Brain pericyte (primary cell): ENCODE measurements at regions not wholly inside any gene's neighbourhood (a gene's known extent, or its start where the extent isn't known, plus 50 kb on each side); places are given as distances from the start of the nearest gene placed in this dataset.

ENCODE experiments used
- DNase-seq: peaks from one replicate; pipeline ENCODE4 v3.0.0-alpha.2; 2012; ENCODE audit warnings: low read depth, low spot score

- DNase-seq = no peak
These were observed 83.8 kb upstream of the FNDC3B start for GRCh38 chr3:171955598-171955997.

DNA sequence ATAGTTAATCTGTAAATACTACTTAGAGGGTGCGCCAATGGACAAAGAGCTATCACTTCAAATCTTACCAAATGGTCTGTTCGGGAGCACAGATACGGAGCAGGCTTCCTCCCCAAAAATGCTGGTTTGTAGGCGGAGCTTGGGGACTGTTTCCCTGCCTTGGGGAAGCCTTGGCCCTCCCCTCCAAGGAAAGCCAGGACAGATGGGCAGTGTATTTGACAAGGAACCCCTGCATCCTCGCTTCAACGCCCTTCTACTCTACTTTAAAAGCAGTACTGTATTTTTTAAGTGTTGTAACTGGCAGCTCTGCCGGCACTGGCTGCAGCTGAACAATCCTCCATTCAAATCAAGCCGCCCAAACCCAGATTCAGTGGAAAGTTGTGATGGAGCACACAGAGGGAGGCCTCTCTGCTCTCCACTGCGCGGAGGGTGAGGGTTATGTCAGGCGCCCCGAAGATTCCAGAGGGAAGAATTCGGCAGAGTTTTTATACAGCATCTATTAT lies 83.1 kb upstream of the FNDC3B start:
- no peak for DNase-seq

DNA sequence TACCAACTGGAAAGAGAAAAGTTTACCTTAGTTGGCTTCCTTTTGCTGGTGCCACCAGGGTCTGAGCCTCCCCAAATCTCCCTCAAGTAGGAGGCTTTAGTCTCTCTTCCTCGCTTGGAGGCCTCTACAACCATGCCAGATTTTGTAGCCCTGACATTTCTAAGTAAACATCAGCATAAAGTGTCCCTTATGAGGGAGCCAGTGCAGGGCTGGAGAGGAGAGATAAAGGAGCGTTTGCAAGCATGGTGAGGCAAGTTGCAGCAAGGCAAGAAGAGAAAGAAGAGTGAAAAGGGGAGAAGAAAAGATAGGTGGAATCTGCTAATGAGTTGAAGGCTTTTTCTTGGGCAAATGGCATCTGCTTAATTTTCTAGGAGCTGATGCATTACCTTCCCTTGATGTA lies 82.7 kb upstream of the FNDC3B start:
- no peak for DNase-seq

DNA sequence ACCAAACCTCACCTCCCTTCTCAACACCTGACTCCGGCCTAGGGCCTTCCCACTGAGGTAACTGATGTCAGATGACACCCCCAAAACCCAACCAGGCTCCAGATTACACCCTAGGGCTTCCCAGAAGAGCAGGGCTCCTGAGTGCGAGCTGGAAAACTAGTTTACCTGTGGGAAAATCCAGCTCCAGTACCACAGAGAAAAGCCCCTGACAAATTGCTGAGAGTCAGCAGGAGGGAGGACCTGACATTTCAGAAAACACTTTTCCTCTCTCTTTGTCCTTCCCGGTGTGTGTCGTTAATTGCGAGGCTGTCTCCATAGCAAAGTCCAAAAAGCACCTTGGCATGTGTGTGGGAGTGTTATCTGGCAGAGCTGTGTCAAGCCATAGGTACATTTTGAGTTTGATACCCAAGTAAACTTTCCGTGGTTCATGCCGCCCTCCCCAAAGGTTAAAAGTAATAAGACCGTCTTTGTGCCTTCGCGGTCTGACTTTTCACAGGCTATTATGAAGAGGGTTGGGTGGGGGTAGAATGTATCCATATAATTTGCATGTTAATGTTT lies 79.8 kb upstream of the FNDC3B start:
- no peak for DNase-seq

GRCh38 chr3:171960159-171960558 lies 79.2 kb upstream of the FNDC3B start:
- no peak for DNase-seq

DNA sequence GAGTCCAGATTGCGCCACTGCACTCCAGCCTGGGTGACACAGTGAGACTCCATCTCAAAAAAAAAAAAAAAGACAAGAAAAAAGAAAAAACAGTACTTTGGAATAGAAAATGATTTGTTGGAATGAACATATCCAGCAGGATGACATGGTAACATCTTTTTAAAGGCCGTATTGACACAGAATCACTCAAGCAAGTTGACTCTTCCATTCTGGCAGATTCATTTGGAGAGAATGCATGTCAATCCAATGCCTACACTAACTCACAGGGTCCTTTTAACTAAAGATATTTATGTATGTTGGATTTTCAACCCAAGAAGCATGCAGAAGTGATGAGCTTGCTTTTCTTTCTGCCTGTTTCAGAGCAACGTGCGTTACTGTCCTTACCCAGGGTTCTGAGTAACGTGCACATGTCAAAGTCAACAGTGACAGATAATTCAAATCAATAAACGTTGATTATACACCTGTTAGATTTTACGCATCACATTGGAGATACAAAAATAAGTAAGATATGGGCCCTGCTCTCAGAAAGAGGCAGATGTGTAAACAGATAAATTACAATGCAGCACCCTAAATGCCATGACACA lies 77.1 kb upstream of the FNDC3B start:
- no peak for DNase-seq

DNA sequence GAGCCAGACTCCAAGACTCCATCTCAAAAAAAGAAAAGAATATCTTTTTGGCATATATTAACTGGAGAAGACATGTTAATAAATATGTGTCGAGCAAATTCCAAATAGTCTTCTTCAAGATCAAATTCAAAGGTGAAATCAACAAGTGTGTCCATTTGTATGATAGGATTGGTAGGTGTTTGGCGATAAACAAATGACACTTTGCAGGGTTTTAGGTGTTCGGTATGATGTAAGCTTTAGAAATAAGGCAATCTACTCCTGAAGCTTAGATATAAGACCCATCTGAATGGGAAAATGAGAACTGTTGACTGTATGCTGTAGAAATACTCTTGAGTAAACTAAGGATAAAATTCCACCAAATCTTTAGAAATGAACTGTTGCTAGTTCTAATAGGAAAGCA lies 75.8 kb upstream of the FNDC3B start:
- DNase-seq = no peak

DNA sequence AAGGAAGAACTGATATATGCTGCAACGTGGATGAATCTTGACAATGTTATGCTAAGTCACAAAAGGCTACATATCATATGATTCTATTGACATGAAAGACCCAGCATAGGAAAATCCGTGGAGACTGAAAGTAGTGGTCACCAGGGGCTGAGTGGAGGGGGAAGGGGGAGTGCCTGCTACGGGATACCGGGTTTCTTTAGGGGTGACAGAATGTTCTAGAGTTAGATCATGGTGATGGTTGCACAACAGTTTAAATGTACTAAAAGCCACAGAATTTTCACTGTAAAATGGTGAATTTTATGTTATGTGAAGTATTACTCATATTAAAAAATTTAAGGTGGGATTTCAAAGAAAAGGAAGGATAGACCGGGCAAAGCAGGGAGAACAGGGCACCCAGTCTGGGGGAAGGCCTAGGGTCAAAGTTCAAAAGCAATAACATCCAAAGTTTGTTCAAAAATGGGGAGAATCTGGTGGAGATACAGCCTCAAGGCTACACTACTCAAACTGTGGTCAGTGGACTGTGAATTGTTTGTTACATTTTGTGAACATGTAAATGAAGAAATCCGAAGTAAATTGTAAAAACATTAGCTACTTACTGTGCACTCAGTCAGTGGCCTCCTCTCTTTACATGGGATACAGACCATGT lies 74.2 kb upstream of the FNDC3B start:
- DNase-seq = no peak

GRCh38 chr3:171966533-171967136 lies 72.7 kb upstream of the FNDC3B start:
- no peak for DNase-seq

DNA sequence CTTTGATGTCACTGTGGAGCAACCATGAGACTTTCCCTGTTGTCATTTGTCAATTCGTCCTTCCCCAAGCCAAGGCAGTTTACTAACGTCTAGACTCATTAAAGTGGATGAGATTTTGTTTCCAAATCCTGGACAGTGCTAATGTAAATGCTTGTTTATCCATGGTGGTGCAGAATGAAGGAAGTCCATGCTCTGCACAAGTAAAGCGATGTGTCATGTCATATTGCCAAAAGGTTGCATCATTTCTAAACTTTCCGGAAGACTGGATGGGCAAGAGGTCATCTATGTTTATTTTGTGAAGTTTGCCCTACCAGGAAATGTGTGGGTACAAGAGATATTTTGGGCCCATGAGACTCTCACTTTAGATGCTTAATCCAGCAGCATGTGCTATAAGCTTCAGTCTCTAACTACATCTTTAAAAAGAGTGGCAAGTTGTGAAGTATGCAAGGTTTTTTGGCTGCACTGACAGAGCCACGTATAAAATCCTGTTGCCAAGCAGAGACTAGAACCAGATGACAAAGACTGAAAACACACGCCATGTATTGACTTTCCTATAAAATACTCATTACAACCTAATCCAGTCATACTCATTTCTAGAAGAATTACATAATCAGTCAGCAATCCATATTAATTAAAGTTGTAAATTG lies 72.1 kb upstream of the FNDC3B start:
- DNase-seq = peak; percentile 18

- DNase-seq = no peak
These were observed 71.3 kb upstream of the FNDC3B start for GRCh38 chr3:171967932-171968678.

- DNase-seq = no peak
These were observed 69.0 kb upstream of the FNDC3B start for GRCh38 chr3:171970301-171970788.

DNA sequence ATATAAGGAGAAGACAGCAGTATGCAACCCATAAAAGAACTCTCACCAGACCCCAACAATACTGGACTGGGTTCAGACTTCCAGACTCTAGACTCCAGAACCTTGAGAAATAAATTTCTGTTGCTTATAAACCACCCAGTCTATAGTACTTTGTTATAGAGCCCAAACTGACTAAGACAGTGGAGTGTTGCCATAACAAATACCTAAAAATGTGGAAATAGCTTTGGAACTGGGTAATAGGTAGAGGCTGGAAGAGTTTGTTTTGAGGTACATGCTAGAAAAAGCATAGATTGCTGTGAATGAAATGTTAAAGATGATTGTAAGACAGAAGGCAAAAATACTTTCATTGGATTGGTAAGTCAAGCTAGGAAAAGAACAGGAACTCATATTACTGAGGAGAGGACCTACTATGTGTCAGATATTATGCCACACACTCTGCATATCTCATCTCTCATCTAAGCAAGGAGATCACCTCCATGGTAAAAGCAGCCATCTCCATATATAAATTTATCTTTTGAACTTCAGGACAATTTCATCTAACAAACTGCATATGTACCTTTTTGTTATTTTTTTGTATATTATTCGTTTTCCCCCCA lies 67.4 kb upstream of the FNDC3B start:
- DNase-seq = no peak

DNA sequence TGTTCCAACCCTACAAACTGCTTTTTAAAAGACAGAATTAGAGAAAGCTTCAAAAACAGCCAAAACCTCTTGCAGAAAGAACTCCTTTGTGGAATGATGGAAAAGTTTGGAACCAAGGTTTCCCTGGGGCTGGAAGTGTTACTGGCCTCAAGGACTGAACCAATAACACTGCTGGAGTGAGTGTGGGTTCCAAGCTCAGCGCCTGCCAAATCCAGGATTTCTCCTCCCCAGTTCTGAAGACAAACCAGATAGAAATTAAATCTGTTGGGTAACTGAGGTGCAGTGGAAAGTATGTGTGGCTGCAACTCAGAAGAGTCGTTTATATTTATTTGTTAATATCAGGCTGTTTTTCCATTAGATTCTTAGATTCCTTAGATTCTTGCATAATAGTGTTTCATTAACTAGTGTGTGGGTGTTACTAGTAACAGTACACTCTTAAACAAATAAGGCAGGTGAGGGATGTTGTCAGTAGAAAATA lies 66.5 kb upstream of the FNDC3B start:
- DNase-seq = no peak

- no peak for DNase-seq
These were observed 64.2 kb upstream of the FNDC3B start for GRCh38 chr3:171974986-171975837.

- DNase-seq = no peak
These were observed 62.9 kb upstream of the FNDC3B start for GRCh38 chr3:171976526-171976925.

DNA sequence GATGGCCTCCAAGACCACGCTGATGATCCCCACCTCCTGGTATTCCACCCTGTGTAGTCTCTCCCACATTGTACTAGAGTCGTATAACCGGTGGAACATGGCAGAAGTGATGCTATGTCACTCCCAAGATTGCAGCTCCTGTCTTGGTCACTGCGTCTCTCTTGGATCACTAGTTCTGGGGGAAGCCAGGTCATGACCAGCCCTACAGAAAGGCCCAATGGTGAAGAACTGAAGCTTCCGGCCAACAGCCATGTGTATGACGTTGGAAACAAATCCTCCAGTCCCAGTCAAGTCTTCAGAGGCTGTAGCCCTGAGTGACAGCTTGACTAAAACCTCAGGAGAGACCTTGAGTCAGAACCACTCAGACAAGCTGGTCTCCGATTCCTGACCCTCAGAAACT lies 61.9 kb upstream of the FNDC3B start:
- DNase-seq = no peak

DNA sequence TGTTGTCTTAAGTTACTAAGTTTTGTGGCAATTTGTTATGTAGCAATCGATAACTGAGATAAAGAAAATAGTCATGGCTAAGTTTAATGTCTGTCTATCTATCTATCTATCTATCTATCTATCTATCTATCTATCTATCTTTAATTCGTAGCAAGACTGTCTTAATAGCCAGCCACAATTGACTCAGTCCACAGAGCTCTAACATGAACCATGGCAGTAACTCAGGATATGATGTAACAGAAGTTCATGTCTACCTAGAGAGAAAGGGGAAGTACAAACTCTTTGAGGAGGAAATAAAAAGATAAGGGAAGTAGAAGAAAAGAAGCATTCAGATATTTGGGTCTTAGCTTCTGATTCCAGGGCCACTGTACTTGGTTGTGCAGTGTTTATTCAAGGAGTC lies 61.5 kb upstream of the FNDC3B start:
- no peak for DNase-seq

DNA sequence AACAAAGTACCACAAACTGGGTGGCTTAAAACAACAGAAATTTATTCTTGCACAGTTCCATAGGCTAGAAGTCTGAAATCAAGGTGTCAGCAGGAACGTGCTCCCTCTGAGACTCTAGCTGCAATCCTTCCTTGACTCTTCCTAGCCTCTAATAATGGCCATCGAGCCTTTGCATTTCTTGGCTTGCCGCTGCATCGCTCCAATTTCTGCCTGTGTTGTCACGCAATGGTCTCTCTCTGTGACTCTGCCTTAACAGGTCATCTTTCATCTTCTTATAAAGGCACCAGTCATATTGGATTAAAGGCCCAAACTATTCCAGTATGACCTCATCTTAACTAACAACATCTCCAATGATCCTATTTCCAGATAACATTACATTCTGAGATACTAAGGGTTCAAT lies 61.0 kb upstream of the FNDC3B start:
- no peak for DNase-seq

GRCh38 chr3:171979081-171979480 lies 60.3 kb upstream of the FNDC3B start:
- no peak for DNase-seq
